Vagina (tissue), 2 donors: ENCODE measurements at regions not wholly inside any gene's neighbourhood (a gene's known extent, or its start where the extent isn't known, plus 50 kb on each side); places are given as distances from the start of the nearest gene placed in this dataset.

ENCODE experiments used
- CTCF ChIP-seq, 3 experiments: fragments of 450-650 bp in 2 of 3; fragments of 200-600 bp in 1 of 3; sonication (generic) in 1 of 3; IDR thresholded peaks; one replicate each; pipeline ENCODE4 v1.5.1; 2017 to 2019; ENCODE audit warnings: antibody characterized with exemption in 3 of 3, mild to moderate bottlenecking in 2 of 3, moderate library complexity in 2 of 3
- POLR2AphosphoS5 ChIP-seq, 2 donors: sonication (generic); formaldehyde crosslinking; IDR thresholded peaks; one replicate each; pipeline ENCODE4 v1.9.0; 2017; ENCODE audit warnings: antibody characterized with exemption in 2 of 2, mild to moderate bottlenecking in 2 of 2, low read depth in 1 of 2; ENCODE audit not compliant: insufficient read depth in 1 of 2

- no peak for TF ChIP-seq CTCF (IDR thresholded peaks at IDR 0.05)
- TF ChIP-seq POLR2AphosphoS5 (IDR thresholded peaks at IDR 0.05; ENCODE audit: insufficient read depth in 1 of 2, low read depth in 1 of 2) = no peak
Observed at GRCh38 chr13:83048419-83048818, 833.9 kb downstream of the SLITRK1 start.
